ENCODE measurements at regions not wholly inside any gene's neighbourhood (a gene's known extent, or its start where the extent isn't known, plus 50 kb on each side); places are given as distances from the start of the nearest gene placed in this dataset.

DNA sequence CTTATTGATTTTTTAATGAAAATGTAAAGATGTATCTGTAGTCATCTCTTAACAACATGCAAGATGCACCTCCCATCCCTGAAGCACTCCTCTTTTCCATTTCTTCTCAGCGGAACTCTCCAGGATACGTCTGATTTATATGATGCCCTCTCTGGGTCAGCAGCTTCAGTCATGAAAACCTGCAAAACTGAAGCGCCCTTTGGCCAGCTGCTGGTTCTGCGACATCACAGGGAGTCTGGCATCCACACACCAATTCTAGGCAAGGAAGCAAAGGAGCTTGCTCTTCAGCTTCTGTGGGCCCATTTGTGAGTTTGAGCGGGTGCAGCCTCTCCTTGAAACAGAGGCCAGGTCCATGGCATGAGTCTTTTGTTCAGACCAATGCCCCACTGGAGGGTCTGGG, 1253.3 kb downstream of the TBC1D22A start:
- TF ChIP-seq POLR2A (IDR thresholded peaks at IDR 0.05; ENCODE audit: extremely low read depth, insufficient read length) = no peak
- TF ChIP-seq, protein P1, sequence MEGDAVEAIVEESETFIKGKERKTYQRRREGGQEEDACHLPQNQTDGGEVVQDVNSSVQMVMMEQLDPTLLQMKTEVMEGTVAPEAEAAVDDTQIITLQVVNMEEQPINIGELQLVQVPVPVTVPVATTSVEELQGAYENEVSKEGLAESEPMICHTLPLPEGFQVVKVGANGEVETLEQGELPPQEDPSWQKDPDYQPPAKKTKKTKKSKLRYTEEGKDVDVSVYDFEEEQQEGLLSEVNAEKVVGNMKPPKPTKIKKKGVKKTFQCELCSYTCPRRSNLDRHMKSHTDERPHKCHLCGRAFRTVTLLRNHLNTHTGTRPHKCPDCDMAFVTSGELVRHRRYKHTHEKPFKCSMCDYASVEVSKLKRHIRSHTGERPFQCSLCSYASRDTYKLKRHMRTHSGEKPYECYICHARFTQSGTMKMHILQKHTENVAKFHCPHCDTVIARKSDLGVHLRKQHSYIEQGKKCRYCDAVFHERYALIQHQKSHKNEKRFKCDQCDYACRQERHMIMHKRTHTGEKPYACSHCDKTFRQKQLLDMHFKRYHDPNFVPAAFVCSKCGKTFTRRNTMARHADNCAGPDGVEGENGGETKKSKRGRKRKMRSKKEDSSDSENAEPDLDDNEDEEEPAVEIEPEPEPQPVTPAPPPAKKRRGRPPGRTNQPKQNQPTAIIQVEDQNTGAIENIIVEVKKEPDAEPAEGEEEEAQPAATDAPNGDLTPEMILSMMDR (IDR thresholded peaks at IDR 0.05; ENCODE audit: low read depth, low read length) = no peak
- TF ChIP-seq, protein P2, sequence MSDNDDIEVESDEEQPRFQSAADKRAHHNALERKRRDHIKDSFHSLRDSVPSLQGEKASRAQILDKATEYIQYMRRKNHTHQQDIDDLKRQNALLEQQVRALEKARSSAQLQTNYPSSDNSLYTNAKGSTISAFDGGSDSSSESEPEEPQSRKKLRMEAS (IDR thresholded peaks at IDR 0.05; ENCODE audit: low read depth, low read length) = no peak

Data from NB4 (cell line).